Suprapubic skin (tissue), 4 donors: ENCODE measurements at regions not wholly inside any gene's neighbourhood (a gene's known extent, or its start where the extent isn't known, plus 50 kb on each side); places are given as distances from the start of the nearest gene placed in this dataset.

Experiments used
- DNase-seq, 2 donors: peaks; one replicate each; pipeline ENCODE4 v3.0.0-alpha.2; 2019; ENCODE audit warnings: low spot score in 2 of 2
- H3K27ac ChIP-seq: fragments of 200-600 bp; sonication (generic); one replicate; pipeline ENCODE4 v1.5.1; 2019
- H3K27me3 ChIP-seq: fragments of 200-600 bp; sonication (generic); one replicate; pipeline ENCODE4 v1.5.1; 2019
- H3K36me3 ChIP-seq: fragments of 200-600 bp; sonication (generic); one replicate; pipeline ENCODE4 v1.5.1; 2019
- H3K4me1 ChIP-seq: fragments of 200-600 bp; sonication (generic); one replicate; pipeline ENCODE4 v1.5.1; 2019
- H3K4me3 ChIP-seq: fragments of 200-600 bp; sonication (generic); one replicate; pipeline ENCODE4 v1.5.1; 2019; ENCODE audit warnings: mild to moderate bottlenecking
- H3K9me3 ChIP-seq: fragments of 200-600 bp; sonication (generic); one replicate; pipeline ENCODE4 v1.5.1; 2019
- CTCF ChIP-seq, 2 donors: fragments of 200-600 bp in 1 of 2; fragments of 450-650 bp in 1 of 2; sonication (generic) in 1 of 2; IDR thresholded peaks; one replicate each; pipeline ENCODE4 v1.5.1; 2016 to 2019; ENCODE audit warnings: antibody characterized with exemption in 2 of 2, mild to moderate bottlenecking in 1 of 2, moderate library complexity in 1 of 2
- EP300 ChIP-seq: sonication (generic); formaldehyde crosslinking; IDR thresholded peaks from one replicate; pipeline ENCODE4 v1.6.1; 2017; ENCODE audit warnings: antibody characterized with exemption
- POLR2A ChIP-seq, 2 donors: fragments of 450-650 bp; IDR thresholded peaks; one replicate each; pipeline ENCODE4 v1.6.1; 2017; ENCODE audit warnings: antibody characterized with exemption in 2 of 2, mild to moderate bottlenecking in 2 of 2, moderate library complexity in 2 of 2
- POLR2AphosphoS5 ChIP-seq, 3 donors: sonication (generic); formaldehyde crosslinking; IDR thresholded peaks; one replicate each; pipeline ENCODE4 v1.6.1; 2017; ENCODE audit warnings: antibody characterized with exemption in 3 of 3
- WGBS: methylation state at CpG from one replicate; pipeline ENCODE4 v1.1.5; 2018; 5-methylcytosine and 5-hydroxymethylcytosine counted together

DNA sequence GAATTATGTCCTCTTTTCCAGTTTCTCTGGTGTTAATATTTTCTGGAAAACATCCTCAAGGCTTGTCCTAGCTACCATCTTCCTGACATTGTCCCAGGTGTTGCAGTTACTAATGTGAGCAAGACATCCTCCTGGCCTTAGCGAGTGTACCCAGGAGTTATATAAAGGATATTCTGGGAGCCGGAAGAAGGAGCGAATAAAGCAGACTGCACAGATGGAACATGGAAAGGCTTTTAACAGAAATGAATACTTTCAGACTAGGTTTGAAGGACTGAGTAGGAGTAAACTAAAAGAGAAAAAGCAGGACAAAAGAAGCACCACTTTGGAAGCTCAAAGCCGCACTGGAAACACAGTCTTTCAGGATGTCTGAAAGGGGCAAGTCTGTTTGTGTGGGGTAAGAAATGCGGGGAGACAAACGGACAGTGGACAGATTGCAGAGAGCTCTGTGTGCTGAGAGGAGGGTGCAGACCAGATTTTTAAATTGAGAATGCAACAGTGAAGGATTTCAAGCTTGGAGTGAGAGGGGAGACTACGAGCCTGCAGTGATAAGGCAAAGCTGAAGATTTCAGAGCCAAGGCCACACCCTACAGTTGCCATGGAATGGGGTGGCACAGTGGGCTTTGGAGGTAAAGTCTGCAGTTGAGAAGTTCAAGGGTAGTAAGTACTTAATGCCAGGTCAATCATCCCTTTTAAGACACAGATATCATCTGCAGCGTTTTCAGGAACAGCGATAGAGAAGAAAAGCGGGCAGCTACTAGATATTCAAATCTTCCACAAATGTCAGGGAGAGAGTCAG, 94.1 kb upstream of the TAF11L2 start:
- no peak for DNase-seq

DNA sequence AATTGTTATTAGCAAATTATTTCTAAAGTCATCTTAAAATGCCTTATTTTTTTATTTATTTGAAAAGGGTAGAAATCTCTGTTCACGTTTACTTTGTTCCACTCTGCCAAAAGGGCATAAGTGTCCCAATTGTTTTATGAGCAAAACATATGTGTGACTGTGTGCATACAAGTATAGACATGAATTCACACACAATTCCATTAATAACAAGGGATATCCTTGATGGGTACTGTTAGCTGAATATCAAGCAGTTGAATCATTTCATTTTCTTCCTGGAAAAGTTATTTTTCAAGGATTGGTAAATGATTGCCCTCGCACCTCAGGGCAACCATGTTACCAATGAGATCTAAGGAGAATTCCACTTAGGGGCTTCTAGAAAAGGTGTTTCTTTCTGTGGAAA, 92.1 kb upstream of the TAF11L2 start:
- H3K9me3 ChIP-seq: no peaks in the 10 kb centered on the region
- H3K27ac ChIP-seq: no peak overlapping the region
- WGBS: 61% methylated on average over 2 of the region's 2 CpGs
- no peaks in the 10 kb centered on the region for H3K36me3 ChIP-seq
- TF ChIP-seq CTCF (IDR thresholded peaks at IDR 0.05) (no peak), EP300 (no peak), POLR2AphosphoS5 (IDR thresholded peaks at IDR 0.05) (no peak), POLR2A (IDR thresholded peaks at IDR 0.05) (no peak)
- no peaks in the 10 kb centered on the region for H3K4me1 ChIP-seq
- DNase-seq: no peak
- H3K4me3 ChIP-seq: no peak overlapping the region
- peaks cover 12% of the 10 kb centered on the region for H3K27me3 ChIP-seq

More for the DNA sequence above, 94.1 kb upstream of the TAF11L2 start:
- no peak for TF ChIP-seq POLR2AphosphoS5 (IDR thresholded peaks at IDR 0.05)
- TF ChIP-seq EP300: no peak
- TF ChIP-seq CTCF (IDR thresholded peaks at IDR 0.05): no peak
- TF ChIP-seq POLR2A (IDR thresholded peaks at IDR 0.05): no peak
- no peak overlapping the region for H3K27ac ChIP-seq
- WGBS: 78% methylated on average over 10 of the region's 10 CpGs
- H3K27me3 ChIP-seq: peaks cover 12% of the 10 kb centered on the region
- H3K4me3 ChIP-seq: no peak overlapping the region
- no peaks in the 10 kb centered on the region for H3K36me3 ChIP-seq
- no peaks in the 10 kb centered on the region for H3K4me1 ChIP-seq
- H3K9me3 ChIP-seq: no peaks in the 10 kb centered on the region

- Histone ChIP-seq H3K27me3 (peaks cover 9% of the 10 kb centered on the region), H3K27ac (no peak overlapping the region), H3K36me3 (no peaks in the 10 kb centered on the region), H3K9me3 (no peaks in the 10 kb centered on the region), H3K4me3 (no peak overlapping the region), H3K4me1 (no peaks in the 10 kb centered on the region)
- TF ChIP-seq CTCF (IDR thresholded peaks at IDR 0.05): no peak
- no peak for TF ChIP-seq POLR2A (IDR thresholded peaks at IDR 0.05)
- TF ChIP-seq EP300: no peak
- TF ChIP-seq POLR2AphosphoS5 (IDR thresholded peaks at IDR 0.05): no peak
- DNase-seq: no peak
- 32% methylated on average over 2 of the region's 2 CpGs for WGBS
Observed at GRCh38 chr5:17406423-17406838, 91.6 kb upstream of the TAF11L2 start.

- DNase-seq: no peak
- Histone ChIP-seq H3K27me3 (no peaks in the 10 kb centered on the region), H3K27ac (no peak overlapping the region), H3K36me3 (no peaks in the 10 kb centered on the region), H3K4me3 (no peak overlapping the region), H3K9me3 (no peaks in the 10 kb centered on the region), H3K4me1 (no peaks in the 10 kb centered on the region)
- TF ChIP-seq EP300 (no peak), CTCF (IDR thresholded peaks at IDR 0.05) (no peak), POLR2AphosphoS5 (IDR thresholded peaks at IDR 0.05) (no peak), POLR2A (IDR thresholded peaks at IDR 0.05) (no peak)
- WGBS: 48% methylated on average over 11 of the region's 11 CpGs
Observed at GRCh38 chr5:17411436-17412402, 86.3 kb upstream of the TAF11L2 start.
